GM21360 (cell line): ENCODE measurements at regions not wholly inside any gene's neighbourhood (a gene's known extent, or its start where the extent isn't known, plus 50 kb on each side); places are given as distances from the start of the nearest gene placed in this dataset.

Source experiments
- ATAC-seq: cut with Tn5 transposase; IDR thresholded peaks from one replicate; pipeline ENCODE4 v1.9.1; 2021; ENCODE audit warnings: mild to moderate bottlenecking, moderate library complexity; ENCODE audit not compliant: unreplicated experiment

DNA sequence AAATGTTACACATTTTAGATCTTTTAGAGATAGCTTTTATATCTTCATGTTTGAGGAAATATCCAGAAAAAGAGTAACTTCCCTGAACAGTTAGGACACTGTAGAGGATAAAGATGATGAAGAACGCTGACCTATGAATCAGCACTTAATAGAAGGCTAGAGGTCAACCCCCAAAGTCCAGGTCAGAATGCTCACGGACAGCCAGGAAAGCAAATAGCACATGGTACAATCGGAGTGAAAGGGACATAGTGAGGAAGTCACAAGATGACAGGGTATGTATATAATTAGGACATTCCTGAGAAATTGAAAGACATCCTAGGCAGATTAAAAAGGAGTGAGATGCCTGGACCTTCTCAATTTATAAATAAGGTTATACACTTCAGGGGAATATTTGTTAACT lies 55.1 kb upstream of the CNTNAP4 start:
- no peak for ATAC-seq

DNA sequence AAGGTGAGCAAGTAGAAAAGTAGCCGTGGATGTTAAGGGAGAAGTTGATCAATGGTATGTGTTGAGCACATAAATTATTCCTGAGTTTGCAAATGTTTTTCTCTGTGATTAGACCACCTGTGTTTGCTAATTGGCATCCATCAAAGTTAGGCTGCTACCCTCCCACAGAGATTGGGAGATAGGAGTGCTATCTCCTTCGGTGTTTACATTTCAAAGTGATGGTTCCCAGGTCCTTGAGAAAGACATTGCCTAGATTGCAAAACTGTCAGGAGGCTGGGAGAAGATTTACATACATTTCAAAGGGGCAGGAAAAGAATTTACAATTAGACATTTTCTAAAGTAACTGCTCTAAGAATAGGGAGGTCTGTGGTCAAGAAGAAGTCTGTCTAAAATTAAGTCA lies 54.3 kb upstream of the CNTNAP4 start:
- no peak for ATAC-seq

DNA sequence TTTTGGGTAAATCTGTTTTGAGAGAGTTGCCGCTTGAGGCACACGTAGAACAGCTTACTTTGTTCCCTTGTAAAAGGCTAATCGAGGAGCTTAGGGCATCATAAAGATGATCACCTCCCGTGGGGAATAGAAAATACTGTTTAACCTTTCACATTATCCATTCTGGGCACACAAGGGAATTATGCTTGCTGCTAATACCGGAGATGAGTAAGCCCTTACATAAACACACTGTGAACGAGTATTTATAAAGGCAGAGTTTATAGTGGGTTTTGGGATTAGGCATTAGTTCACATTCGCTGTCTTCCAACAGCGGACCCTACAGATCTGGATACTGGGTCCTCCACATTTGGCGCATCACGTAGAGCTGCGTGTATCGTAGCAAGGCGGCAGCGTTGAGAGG lies 51.2 kb upstream of the CNTNAP4 start:
- ATAC-seq: no peak

DNA sequence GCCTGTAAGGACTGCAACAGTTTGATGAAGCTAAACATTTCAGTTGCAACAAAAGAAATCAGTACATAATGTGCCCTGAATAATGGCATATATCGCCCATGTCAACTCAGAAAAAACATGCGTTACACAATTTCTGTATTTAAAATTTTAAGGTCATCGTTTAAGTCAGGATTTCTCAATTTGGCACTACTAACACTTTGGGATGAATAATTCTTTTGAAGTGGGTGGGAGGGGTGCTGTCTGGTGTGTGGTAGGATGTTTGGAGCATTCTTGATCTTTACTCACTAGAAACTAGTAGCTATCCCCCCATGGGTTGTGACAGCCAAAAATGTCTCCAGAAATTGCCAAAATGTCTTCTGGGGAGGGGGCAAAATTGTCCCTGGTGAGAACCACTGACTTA lies 50.7 kb upstream of the CNTNAP4 start:
- no peak for ATAC-seq
